Heart right ventricle (tissue), 16 donors: ENCODE measurements at regions not wholly inside any gene's neighbourhood (a gene's known extent, or its start where the extent isn't known, plus 50 kb on each side); places are given as distances from the start of the nearest gene placed in this dataset.

Experiments
- ATAC-seq, 8 donors: fragments of 200-7000 bp; cut with Tn5 transposase; one replicate each; pipeline ENCODE4 v1.9.1; 2020; ENCODE audit warnings: mild to moderate bottlenecking in 8 of 8, moderate library complexity in 8 of 8, moderate number of reproducible peaks in 1 of 8
- DNase-seq, 2 donors: peaks; one replicate each; pipeline ENCODE4 v3.0.0-alpha.2; 2020
- H3K27ac ChIP-seq, 10 donors: fragments of 200-600 bp; sonication (generic) in 2 of 10; one replicate each; pipeline versions ENCODE4 v1.5.0 to v1.8.0; 2020 to 2022; ENCODE audit warnings: mild to moderate bottlenecking in 3 of 10
- H3K27me3 ChIP-seq, 7 donors: fragments of 200-600 bp; one replicate each; pipeline ENCODE4 v1.8.0; 2021 to 2022; ENCODE audit warnings: mild to moderate bottlenecking in 2 of 7
- H3K36me3 ChIP-seq, 9 donors: fragments of 200-600 bp; sonication (generic) in 1 of 9; one replicate each; pipeline versions ENCODE4 v1.5.0 to v1.8.0; 2020 to 2022; ENCODE audit warnings: mild to moderate bottlenecking in 2 of 9
- H3K4me1 ChIP-seq, 9 donors: fragments of 200-600 bp; sonication (generic) in 1 of 9; one replicate each; pipeline versions ENCODE4 v1.5.0 to v1.8.0; 2020 to 2022; ENCODE audit warnings: mild to moderate bottlenecking in 4 of 9
- H3K4me3 ChIP-seq, 10 donors: fragments of 200-600 bp; sonication (generic) in 2 of 10; one replicate each; pipeline versions ENCODE4 v1.5.0 to v1.8.0; 2020 to 2022; ENCODE audit warnings: mild to moderate bottlenecking in 7 of 10, moderate library complexity in 2 of 10
- H3K9me3 ChIP-seq, 11 donors: fragments of 200-600 bp in 10 of 11; sonication (generic) in 2 of 11; one replicate each; pipeline versions ENCODE4 v1.5.0 to v1.8.0; 2013 to 2022; ENCODE audit warnings: mild to moderate bottlenecking in 2 of 11, control low read depth in 1 of 11, moderate library complexity in 1 of 11
- WGBS, 2 donors: extraction: QIAGEN DNeasy Blood & Tissue Kit; methylation state at CpG; one replicate each; pipeline ENCODE4 v1.1.7; 2013; ENCODE audit warnings: inconsistent platforms in 1 of 2; 5-methylcytosine and 5-hydroxymethylcytosine counted together
- intact Hi-C, 10 donors: fragments of 100-400 bp; cut with DNase I; formaldehyde crosslinking; loops; one replicate each; pipeline versions ENCODE4 v1.11.1 to v1.14.2; 2022
- TF ChIP-seq, protein P1 (sequence below), 9 donors: fragments of 200-600 bp; sonication (generic) in 2 of 9; IDR thresholded peaks; one replicate each; pipeline versions ENCODE4 v1.5.0 to v1.8.0; 2021 to 2022; ENCODE audit warnings: antibody characterized with exemption in 9 of 9, mild to moderate bottlenecking in 5 of 9, moderate library complexity in 1 of 9
- donor health status: Arrhythmogenic right ventricular cardiomyopathy.
- donor health status: ischemic (EF 13 %, LVEDD 7.1; RV severe dilation, severe dysfunction).
- donor health status: healthy with polysubstance abuse.
- donor health status: DM: no; HTN: yes; CAD: no.
- donor health status: DM: no; HTN: no; CAD: no.
- donor health status: ischemic (EF 25% LVEDD 6.9; RV normal size, moderate dysfunction).
- donor health status: ischemic (EF 25% LVEDD 5.7; RV mildly dilated, moderate dysfunction).
- donor health status: healthy.
- donor health status: DM: yes; HTN: yes; CAD: no.
- donor health status: Ischemic cardiomyopathy.
- donor health status: ischemic (EF 35%, LVEDD 5.7; RV mildly dilated, moderate dysfunction).
- donor health status: nonischemic (EF 11% LVEDD 7.7; RV severe dilation, severe dysfunction).
- donor health status: DM: yes; HTN: yes; CAD: no.
- donor health status: PGD.
- donor health status: ischemic (EF 29% LVEDD 5.4; RV normal size, mild dysfunction).
- donor health status: nonischemic (EF 23%, LVEDD 6.1; RV moderate dilation, normal function).

DNA sequence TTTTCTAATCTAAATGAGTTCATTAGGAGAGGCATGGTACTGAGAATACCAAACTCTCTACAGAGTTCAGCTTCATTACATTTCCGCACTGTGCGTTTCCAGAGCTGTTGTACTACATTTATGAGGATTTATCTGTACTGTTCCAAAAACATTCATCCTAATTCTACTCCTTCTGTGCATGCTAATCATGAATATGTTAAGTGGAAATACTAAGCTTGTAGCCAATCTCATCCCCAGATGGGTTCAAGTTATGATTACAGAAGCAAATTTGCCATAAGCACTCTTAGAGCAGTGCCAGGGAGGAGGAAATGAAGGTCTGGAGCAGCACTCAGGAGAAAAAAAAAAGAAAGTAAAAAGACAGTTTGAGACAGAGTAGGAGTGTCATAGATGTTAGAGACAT lies 544.3 kb downstream of the GBE1 start:
- H3K4me3 ChIP-seq = no peak overlapping the region
- no peaks in the 10 kb centered on the region for H3K4me1 ChIP-seq
- H3K36me3 ChIP-seq = no peaks in the 10 kb centered on the region
- ATAC-seq (no peak), DNase-seq (no peak)
- no peaks in the 10 kb centered on the region for H3K9me3 ChIP-seq
- intact Hi-C loops = no loop called here
- 91 to 95% methylated on average over 2 of the region's 2 CpGs for WGBS, 2 donors
- TF ChIP-seq, protein P1, sequence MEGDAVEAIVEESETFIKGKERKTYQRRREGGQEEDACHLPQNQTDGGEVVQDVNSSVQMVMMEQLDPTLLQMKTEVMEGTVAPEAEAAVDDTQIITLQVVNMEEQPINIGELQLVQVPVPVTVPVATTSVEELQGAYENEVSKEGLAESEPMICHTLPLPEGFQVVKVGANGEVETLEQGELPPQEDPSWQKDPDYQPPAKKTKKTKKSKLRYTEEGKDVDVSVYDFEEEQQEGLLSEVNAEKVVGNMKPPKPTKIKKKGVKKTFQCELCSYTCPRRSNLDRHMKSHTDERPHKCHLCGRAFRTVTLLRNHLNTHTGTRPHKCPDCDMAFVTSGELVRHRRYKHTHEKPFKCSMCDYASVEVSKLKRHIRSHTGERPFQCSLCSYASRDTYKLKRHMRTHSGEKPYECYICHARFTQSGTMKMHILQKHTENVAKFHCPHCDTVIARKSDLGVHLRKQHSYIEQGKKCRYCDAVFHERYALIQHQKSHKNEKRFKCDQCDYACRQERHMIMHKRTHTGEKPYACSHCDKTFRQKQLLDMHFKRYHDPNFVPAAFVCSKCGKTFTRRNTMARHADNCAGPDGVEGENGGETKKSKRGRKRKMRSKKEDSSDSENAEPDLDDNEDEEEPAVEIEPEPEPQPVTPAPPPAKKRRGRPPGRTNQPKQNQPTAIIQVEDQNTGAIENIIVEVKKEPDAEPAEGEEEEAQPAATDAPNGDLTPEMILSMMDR (IDR thresholded peaks at IDR 0.05) = no peak
- H3K27me3 ChIP-seq = no peaks in the 10 kb centered on the region
- no peak overlapping the region for H3K27ac ChIP-seq

- no peak for DNase-seq
- TF ChIP-seq, protein P1 (IDR thresholded peaks at IDR 0.05) = no peak
- 54 to 64% methylated on average over 4 of the region's 4 CpGs for whole genome bisulfite sequencing, 2 donors
- ATAC-seq = no peak
- intact Hi-C loops = no loop called here
- no peak overlapping the region for H3K27ac ChIP-seq
- no peaks in the 10 kb centered on the region for H3K36me3 ChIP-seq
- no peaks in the 10 kb centered on the region for H3K27me3 ChIP-seq
- H3K9me3 ChIP-seq = no peaks in the 10 kb centered on the region
- no peaks in the 10 kb centered on the region for H3K4me1 ChIP-seq
- no peak overlapping the region for H3K4me3 ChIP-seq
Measured at GRCh38 chr3:81216192-81216591, 545.3 kb downstream of the GBE1 start.

- WGBS, 2 donors = 91 to 98% methylated on average over 1 of the region's 1 CpG
- intact Hi-C loops = no loop called here
Measured at GRCh38 chr3:81214631-81215030, 546.8 kb downstream of the GBE1 start.

GRCh38 chr3:81199587-81199986 lies 561.9 kb downstream of the GBE1 start:
- Histone ChIP-seq H3K4me3 (no peak overlapping the region), H3K4me1 (no peaks in the 10 kb centered on the region), H3K27ac (no peak overlapping the region), H3K36me3 (no peaks in the 10 kb centered on the region), H3K9me3 (no peaks in the 10 kb centered on the region), H3K27me3 (no peaks in the 10 kb centered on the region)
- intact Hi-C loops = loop anchor here in 1 of 10 donors (5.0 kb wide), 1 partner anchor 728 kb away; no protein-coding TSS in a partner anchor
- ATAC-seq = no peak
- DNase-seq = no peak
- TF ChIP-seq, protein P1 (IDR thresholded peaks at IDR 0.05) = no peak
- 40 to 51% methylated on average over 4 of the region's 4 CpGs for WGBS, 2 donors

More at GRCh38 chr3:81214631-81215030, 546.8 kb downstream of the GBE1 start:
- Histone ChIP-seq H3K4me3 (no peak overlapping the region), H3K27me3 (no peaks in the 10 kb centered on the region), H3K27ac (no peak overlapping the region), H3K4me1 (no peaks in the 10 kb centered on the region), H3K36me3 (no peaks in the 10 kb centered on the region), H3K9me3 (no peaks in the 10 kb centered on the region)
- TF ChIP-seq, protein P1 (IDR thresholded peaks at IDR 0.05) = no peak
- DNase-seq (no peak), ATAC-seq (no peak)
